Epidermal melanocyte (primary cell): ENCODE measurements at regions not wholly inside any gene's neighbourhood (a gene's known extent, or its start where the extent isn't known, plus 50 kb on each side); places are given as distances from the start of the nearest gene placed in this dataset.

ENCODE experiments used
- DNase-seq: peaks from one replicate; pipeline ENCODE4 v3.0.0; 2011; ENCODE audit warnings: low spot score; ENCODE audit not compliant: insufficient read length

DNA sequence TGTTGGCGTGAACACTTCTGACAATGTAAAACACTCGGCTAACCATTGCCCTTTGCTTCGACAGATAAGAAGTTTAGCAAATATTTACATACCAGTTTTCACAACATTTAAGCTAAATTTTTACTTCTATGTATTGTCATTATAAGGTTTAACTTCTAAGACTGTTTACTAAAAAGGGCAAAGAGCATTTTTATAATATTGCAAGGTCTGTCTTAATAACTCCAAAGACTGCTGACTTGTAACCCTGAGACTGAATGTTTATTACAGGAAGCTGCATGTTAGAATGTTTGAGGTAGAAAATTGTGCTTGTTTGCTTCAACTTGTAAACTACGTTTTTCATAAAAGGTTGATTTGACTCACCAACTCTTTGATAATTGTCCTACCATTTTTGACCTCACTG, 213.2 kb upstream of the RPS6KA3 start:
- no peak for DNase-seq

GRCh38 chrX:20479048-20479447, 212.3 kb upstream of the RPS6KA3 start:
- DNase-seq: no peak

DNA sequence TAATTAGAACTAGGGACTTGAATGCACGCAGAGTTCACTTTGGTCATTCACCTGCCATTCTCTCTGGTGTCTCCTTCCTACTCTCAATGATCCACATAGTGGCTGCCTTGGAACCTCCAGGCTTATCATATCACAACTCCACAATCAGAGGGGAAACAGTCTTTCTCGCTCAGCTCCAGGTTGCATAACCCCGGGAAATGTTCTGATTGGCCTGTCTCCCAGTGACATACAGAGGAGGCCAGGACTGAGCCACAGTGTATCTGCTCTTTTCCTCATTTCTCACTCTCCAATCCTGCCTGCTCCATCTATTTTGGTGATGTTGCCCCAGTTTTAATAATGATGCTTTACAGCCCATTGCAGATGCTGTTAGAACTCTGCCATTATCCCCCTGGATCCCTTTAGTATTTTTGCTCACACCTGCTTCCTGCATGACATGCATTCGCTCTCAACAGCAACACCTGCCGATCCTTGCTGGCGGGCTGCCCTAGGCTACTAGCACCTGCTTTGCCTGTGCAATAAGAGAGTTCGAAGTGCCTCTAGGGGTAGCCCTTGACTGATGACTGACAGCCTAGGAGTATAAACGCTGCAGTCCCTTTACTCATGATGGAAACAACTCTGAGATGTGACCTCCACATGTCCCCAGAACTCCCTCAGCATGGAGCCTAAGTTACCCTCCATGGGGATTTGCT, 211.3 kb upstream of the RPS6KA3 start:
- no peak for DNase-seq

GRCh38 chrX:20477219-20477618, 210.5 kb upstream of the RPS6KA3 start:
- no peak for DNase-seq

GRCh38 chrX:20472620-20473258, 206.0 kb upstream of the RPS6KA3 start:
- DNase-seq: no peak

DNA sequence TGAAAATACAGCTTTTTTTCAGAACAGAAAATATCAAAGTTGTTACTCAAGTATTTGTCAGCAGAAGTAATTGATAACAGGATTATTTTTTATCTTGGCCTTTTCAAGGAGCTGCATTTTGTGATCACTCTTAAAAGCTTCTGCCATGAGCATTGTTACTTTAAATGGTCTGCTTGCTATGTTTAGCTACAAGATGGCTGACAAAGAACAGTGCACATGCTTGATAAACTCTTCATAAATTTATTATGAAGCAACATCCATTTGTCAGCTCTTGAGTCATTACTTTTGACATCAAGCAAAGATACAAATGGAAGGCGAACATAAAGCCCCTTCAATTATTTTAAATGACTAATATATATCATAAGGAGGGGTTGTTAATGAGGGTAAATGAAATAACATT, 205.4 kb upstream of the RPS6KA3 start:
- no peak for DNase-seq

GRCh38 chrX:20471483-20471882, 204.8 kb upstream of the RPS6KA3 start:
- peak; percentile 15 for DNase-seq

DNA sequence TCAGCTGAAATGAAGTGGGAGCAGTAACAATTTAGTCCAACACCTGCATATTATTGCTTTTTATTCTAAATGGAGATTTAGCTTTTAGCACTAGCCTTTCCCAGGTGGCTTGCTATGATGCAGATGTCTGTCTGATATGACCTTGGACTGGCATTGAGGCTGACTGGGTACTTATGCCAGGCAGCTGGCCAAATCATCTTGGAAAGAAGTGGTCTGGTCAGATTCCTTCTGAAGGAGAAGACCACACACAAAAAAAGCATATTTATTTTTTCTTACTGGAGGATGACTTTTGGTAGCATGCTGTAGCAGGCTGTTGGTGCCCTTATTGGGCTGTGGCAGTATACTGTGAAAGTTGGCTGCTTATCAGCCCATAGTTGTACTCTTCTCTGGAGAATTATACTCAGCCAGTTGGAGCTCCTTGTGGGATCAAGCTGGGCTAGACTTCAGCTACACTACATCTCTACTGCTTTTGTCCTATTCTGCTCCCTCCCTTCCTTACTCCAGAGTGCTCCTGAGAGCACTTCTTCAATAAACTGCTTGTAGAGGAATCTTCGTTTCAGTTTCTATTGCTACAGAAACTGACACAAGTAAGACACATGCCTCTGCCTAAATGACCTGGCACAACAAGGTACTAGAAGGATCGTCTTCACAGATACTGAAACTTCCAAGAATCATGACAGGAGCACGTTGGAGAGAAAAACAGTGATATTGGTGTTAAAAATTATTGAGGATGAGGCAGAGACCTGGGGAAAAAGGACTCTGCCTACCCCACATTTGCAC, 196.8 kb upstream of the RPS6KA3 start:
- no peak for DNase-seq

GRCh38 chrX:20461576-20461975, 194.9 kb upstream of the RPS6KA3 start:
- DNase-seq: peak; percentile 25

DNA sequence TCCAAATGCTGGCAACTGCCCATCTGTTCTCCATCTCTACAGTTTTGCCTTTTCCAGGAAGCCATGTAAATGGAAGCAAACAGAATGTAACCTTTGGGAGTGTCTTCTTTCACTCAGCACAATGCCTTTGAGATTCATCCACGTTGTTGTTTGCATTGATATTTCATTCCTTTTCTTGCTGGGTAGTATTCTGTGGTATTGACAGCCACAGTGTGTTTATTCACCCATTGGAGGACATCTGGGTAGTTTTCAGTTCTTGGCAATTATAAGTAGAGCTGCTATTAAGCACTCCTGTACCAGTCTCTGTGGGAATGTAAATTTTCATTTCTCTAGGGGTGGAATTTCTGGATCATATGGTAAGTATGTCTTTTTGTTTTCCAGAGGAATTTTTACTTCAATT, 194.3 kb upstream of the RPS6KA3 start:
- DNase-seq: no peak

DNA sequence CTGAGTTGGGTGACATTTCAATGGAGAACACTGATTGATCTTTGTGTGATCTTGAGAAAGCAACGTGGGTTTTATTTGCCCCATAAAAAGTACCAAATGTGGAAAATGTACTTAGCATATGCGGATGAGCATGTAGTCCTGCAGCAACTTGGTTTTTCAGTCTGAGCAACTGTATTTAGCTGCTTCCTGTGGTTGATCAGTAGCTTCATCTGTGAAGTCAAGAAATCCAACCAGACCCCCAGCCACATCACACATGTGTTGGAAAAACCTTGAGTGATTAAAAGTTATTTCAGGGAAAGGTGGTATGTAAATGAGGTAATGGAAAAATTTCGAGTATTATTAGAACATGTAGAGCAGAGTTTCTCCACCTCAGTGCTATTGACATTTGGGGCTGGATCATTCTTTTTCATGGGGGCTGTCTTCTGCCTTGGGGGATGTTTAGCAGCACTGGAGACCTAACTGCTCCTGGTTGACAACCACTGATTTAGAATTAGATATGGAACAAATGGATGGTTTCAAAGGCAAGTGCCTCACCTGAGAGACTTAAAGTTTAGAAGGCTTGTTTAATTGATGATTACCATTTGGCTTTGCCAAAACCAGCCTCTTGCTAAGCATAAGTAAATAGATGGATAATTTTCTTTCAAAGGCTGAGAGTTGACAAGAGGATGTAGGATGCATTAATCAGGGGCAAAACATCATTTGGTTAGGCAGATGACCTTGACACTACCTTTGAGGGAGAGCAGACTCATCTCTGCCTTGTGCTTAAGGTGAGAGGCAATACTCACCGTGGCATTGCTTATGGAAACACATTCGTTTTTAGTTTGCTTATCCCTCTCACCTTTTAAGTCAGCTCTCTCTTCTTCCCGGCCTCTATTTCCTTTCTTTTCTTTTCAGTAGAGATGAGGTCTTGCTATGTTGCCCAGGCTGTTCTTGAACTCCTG, 193.0 kb upstream of the RPS6KA3 start:
- DNase-seq: no peak

GRCh38 chrX:20456971-20457370, 190.3 kb upstream of the RPS6KA3 start:
- DNase-seq: no peak

GRCh38 chrX:20455001-20455400, 188.3 kb upstream of the RPS6KA3 start:
- no peak for DNase-seq

- no peak for DNase-seq
Measured at GRCh38 chrX:20454117-20454516, 187.4 kb upstream of the RPS6KA3 start.

GRCh38 chrX:20452487-20452886, 185.8 kb upstream of the RPS6KA3 start:
- DNase-seq: no peak

GRCh38 chrX:20451929-20452328, 185.2 kb upstream of the RPS6KA3 start:
- no peak for DNase-seq

GRCh38 chrX:20445109-20445508, 178.4 kb upstream of the RPS6KA3 start:
- DNase-seq: no peak

DNA sequence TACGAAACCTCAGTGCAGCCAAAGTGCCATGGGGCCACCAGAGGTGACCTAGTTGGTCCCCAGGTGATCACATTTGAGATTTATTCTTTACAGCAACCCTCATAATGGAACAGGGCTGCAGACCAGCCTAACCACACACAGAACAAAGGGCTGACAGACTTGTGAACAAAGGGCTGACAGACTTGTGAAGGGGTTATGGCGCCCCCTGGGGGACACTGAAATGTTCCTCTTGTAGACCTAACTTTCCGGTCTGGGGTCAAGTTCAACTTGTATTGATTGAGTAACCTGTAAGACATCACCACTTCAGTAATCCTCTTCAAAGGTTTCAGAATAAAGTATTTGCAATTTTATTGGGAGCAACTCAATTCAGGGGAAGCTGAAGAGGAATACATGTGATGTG, 175.9 kb upstream of the RPS6KA3 start:
- peak; percentile 39 for DNase-seq

GRCh38 chrX:20441123-20441522, 174.4 kb upstream of the RPS6KA3 start:
- no peak for DNase-seq

- no peak for DNase-seq
Measured at GRCh38 chrX:20438871-20439526, 172.3 kb upstream of the RPS6KA3 start.

DNA sequence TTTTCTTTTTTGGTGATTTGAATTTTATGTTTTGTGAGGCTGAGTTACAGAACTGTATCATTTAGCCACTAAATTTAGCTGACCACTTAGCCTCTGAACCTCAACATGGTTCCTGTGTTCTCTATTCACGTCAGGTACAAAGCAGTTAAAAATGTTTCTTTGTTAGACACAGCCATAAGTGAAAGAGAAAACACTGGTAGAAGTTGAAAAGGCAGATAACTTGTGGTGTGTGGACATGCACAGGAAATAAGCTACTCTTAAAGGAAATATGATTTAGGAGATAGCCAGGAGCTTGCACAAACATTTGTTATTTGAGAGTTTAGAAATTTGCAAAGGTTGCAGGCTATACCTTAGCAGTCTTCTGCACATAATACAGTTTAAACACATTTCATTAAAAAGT, 171.0 kb upstream of the RPS6KA3 start:
- DNase-seq: no peak
